HCT116 (cell line): ENCODE measurements at regions not wholly inside any gene's neighbourhood (a gene's known extent, or its start where the extent isn't known, plus 50 kb on each side); places are given as distances from the start of the nearest gene placed in this dataset.

Experiments
- ATAC-seq: fragments of 200-7000 bp; cut with Tn5 transposase; 2 replicates; pipeline ENCODE4 v1.9.1; 2020; ENCODE audit warnings: mild to moderate bottlenecking, moderate library complexity
- BruUV-seq: library from RNA; stranded (reverse); fragments of 400-500 nt; replicated peaks from 2 replicates; lab custom pipeline; 2021; lab: Mats Ljungman, UMichigan
- CTCF ChIA-PET: fragments of 300-600 bp; sonication (Branson Sonifier 250); formaldehyde crosslinking; loops from one replicate; lab custom pipeline; 2021; ENCODE audit warnings: antibody characterized with exemption; lab: Charles Lee
- POLR2A ChIA-PET: fragments of 300-600, 350-600 bp; sonication (Branson Sonifier 250); formaldehyde crosslinking; loops from one replicate; lab custom pipeline; 2021; ENCODE audit warnings: antibody characterized with exemption; lab: Charles Lee
- RAD21 ChIA-PET, 2 experiments: fragments of 300-600 bp; sonication (Branson Sonifier 250); formaldehyde crosslinking; loops; one replicate each; lab custom pipeline; 2023; ENCODE audit warnings: low total read pairs in 2 of 2; ENCODE audit not compliant: uncharacterized antibody in 2 of 2, unreplicated experiment in 2 of 2, low non-redundant PET in 1 of 2; lab: Charles Lee
- DNase-seq: peaks from one replicate; pipeline ENCODE4 v3.0.0-alpha.2; 2010; ENCODE audit warnings: low read depth, low spot score
- H2AFZ ChIP-seq: fragments of 200-600 bp; shearing (Covaris generic), sonication (generic); 2 replicates; pipeline ENCODE4 v1.6.1; 2017; ENCODE audit warnings: low read depth, mixed run types, mixed read lengths, antibody characterized with exemption, low read length; ENCODE audit not compliant: poor library complexity, severe bottlenecking
- H3K27ac ChIP-seq: 2 replicates; pipeline ENCODE4 v1.5.1; 2012; ENCODE audit warnings: low read depth, low read length
- H3K27me3 ChIP-seq: fragments of 200-600 bp; sonication (generic); 2 replicates; pipeline ENCODE4 v1.6.1; 2016; ENCODE audit warnings: mixed run types, low read length, mixed read lengths; ENCODE audit not compliant: insufficient read depth
- H3K36me3 ChIP-seq, 2 experiments: fragments of 200-500 bp in 1 of 2; fragments of 200-600 bp in 1 of 2; sonication (Bioruptor generic) in 1 of 2; sonication (generic) in 1 of 2; 2 replicates each; pipeline versions ENCODE4 v1.5.1 to v1.6.1; 2014 to 2016; ENCODE audit warnings: low read length in 2 of 2, inconsistent platforms in 1 of 2, mixed read lengths in 1 of 2, mixed run types in 1 of 2; ENCODE audit not compliant: insufficient read depth in 2 of 2, control insufficient read depth in 1 of 2
- H3K4me1 ChIP-seq, 2 experiments: fragments of 200-600 bp in 1 of 2; sonication (generic) in 1 of 2; 2 replicates each; pipeline versions ENCODE4 v1.5.1 to v1.6.1; 2012 to 2017; ENCODE audit warnings: low read length in 2 of 2, inconsistent platforms in 1 of 2, mild to moderate bottlenecking in 1 of 2, mixed read lengths in 1 of 2, mixed run types in 1 of 2, moderate library complexity in 1 of 2; ENCODE audit not compliant: insufficient read depth in 2 of 2, control insufficient read depth in 1 of 2
- H3K4me2 ChIP-seq: fragments of 200-600 bp; sonication (generic); 2 replicates; pipeline ENCODE4 v1.6.1; 2017; ENCODE audit warnings: mixed run types, low read length, mixed read lengths
- H3K4me3 ChIP-seq, 2 experiments: fragments of 200-600 bp in 1 of 2; sonication (generic) in 1 of 2; replicated peaks in 1 of 2; 2 replicates each; pipeline ENCODE4 v1.5.1; 2011 to 2016; ENCODE audit warnings: low read length in 2 of 2, control low read depth in 1 of 2, low read depth in 1 of 2, mild to moderate bottlenecking in 1 of 2, mixed read lengths in 1 of 2, mixed run types in 1 of 2
- H3K79me2 ChIP-seq: fragments of 200-600 bp; sonication (generic); 2 replicates; pipeline ENCODE4 v1.6.1; 2017; ENCODE audit warnings: mild to moderate bottlenecking, mixed run types, low read length, moderate library complexity, mixed read lengths; ENCODE audit not compliant: insufficient read depth
- H3K9ac ChIP-seq: fragments of 200-600 bp; sonication (generic); 2 replicates; pipeline ENCODE4 v1.6.1; 2016; ENCODE audit warnings: low read length, mixed read lengths
- H3K9me2 ChIP-seq: fragments of 200-600 bp; sonication (generic), shearing (Covaris generic); 2 replicates; pipeline ENCODE4 v1.6.1; 2017; ENCODE audit warnings: mixed run types, mild to moderate bottlenecking, moderate library complexity; ENCODE audit not compliant: insufficient read depth
- H3K9me3 ChIP-seq, 2 experiments: fragments of 200-500 bp in 1 of 2; fragments of 200-600 bp in 1 of 2; sonication (Bioruptor generic) in 1 of 2; sonication (generic) in 1 of 2; 2 replicates each; pipeline ENCODE4 v1.6.1; 2014 to 2017; ENCODE audit warnings: low read length in 2 of 2, mixed read lengths in 2 of 2, inconsistent platforms in 1 of 2, low read depth in 1 of 2, mild to moderate bottlenecking in 1 of 2, mixed run types in 1 of 2, moderate library complexity in 1 of 2; ENCODE audit not compliant: control insufficient read depth in 1 of 2, insufficient read depth in 1 of 2
- H4K20me1 ChIP-seq: fragments of 200-600 bp; sonication (generic), shearing (Covaris generic); 2 replicates; pipeline ENCODE4 v1.6.1; 2017; ENCODE audit warnings: mixed run types, mild to moderate bottlenecking, moderate library complexity; ENCODE audit not compliant: insufficient read depth
- ATF3 ChIP-seq: IDR thresholded peaks from 2 replicates; pipeline ENCODE4 v1.6.1; 2012
- CBX3 ChIP-seq: IDR thresholded peaks from 2 replicates; pipeline ENCODE4 v1.6.1; 2012; ENCODE audit warnings: low read depth
- CEBPB ChIP-seq: IDR thresholded peaks from 2 replicates; pipeline ENCODE4 v1.6.1; 2012; ENCODE audit warnings: low read depth
- EGR1 ChIP-seq: IDR thresholded peaks from 2 replicates; pipeline ENCODE4 v1.6.1; 2012; ENCODE audit warnings: low read depth
- ELF1 ChIP-seq: IDR thresholded peaks from 2 replicates; pipeline ENCODE4 v1.6.1; 2012; ENCODE audit warnings: low read depth, borderline replicate concordance
- EZH2 ChIP-seq: fragments of 200-600 bp; sonication (generic); IDR thresholded peaks from 2 replicates; pipeline ENCODE4 v1.6.1; 2017; ENCODE audit warnings: antibody characterized with exemption, mixed run types
- FOSL1 ChIP-seq: IDR thresholded peaks from 2 replicates; pipeline ENCODE4 v1.6.1; 2012; ENCODE audit warnings: low read depth
- JUND ChIP-seq: IDR thresholded peaks from 2 replicates; pipeline ENCODE4 v1.6.1; 2012
- POLR2A ChIP-seq: IDR thresholded peaks from 2 replicates; pipeline ENCODE4 v1.7.0; 2011; ENCODE audit warnings: borderline replicate concordance; ENCODE audit not compliant: insufficient read depth, insufficient read length; ENCODE audit errors: extremely low read depth
- POLR2AphosphoS5 ChIP-seq: IDR thresholded peaks from 2 replicates; pipeline ENCODE4 v1.6.1; 2011; ENCODE audit warnings: mild to moderate bottlenecking, low read depth, low read length, moderate library complexity
- TCF7L2 ChIP-seq: IDR thresholded peaks from 2 replicates; pipeline ENCODE4 v1.7.0; 2011; ENCODE audit warnings: borderline replicate concordance, inconsistent platforms; ENCODE audit not compliant: insufficient read depth, insufficient read length; ENCODE audit errors: extremely low read depth
- YY1 ChIP-seq: IDR thresholded peaks from 2 replicates; pipeline ENCODE4 v1.6.1; 2011; ENCODE audit warnings: low read length, low read depth, moderate library complexity, mild to moderate bottlenecking; ENCODE audit not compliant: insufficient replicate concordance; ENCODE audit errors: extremely low read depth
- intact Hi-C: fragments of 100-400 bp; cut with micrococcal nuclease; formaldehyde crosslinking; loops from 2 replicates; pipeline ENCODE4 v1.10.0; 2022
- TF ChIP-seq, protein P1 (sequence below): IDR thresholded peaks from 2 replicates; pipeline ENCODE4 v1.6.1; 2012
- TF ChIP-seq, protein P2 (sequence below): IDR thresholded peaks from 2 replicates; pipeline ENCODE4 v1.6.1; 2012; ENCODE audit warnings: low read depth
- TF ChIP-seq, protein P3 (sequence below), 3 experiments: fragments of 200-600 bp in 1 of 3; sonication (generic) in 1 of 3; IDR thresholded peaks in 2 of 3; conservative IDR thresholded peaks in 1 of 3; 2 replicates each; pipeline ENCODE4 v1.5.1; 2012 to 2017; ENCODE audit warnings: low read depth in 2 of 3, low read length in 2 of 3, antibody characterized with exemption in 1 of 3, borderline replicate concordance in 1 of 3, control low read depth in 1 of 3, mild to moderate bottlenecking in 1 of 3, mixed read lengths in 1 of 3, mixed run types in 1 of 3, moderate library complexity in 1 of 3; ENCODE audit not compliant: insufficient read depth in 1 of 3

GRCh38 chr6:100165442-100165841, 171.4 kb upstream of the MCHR2 start:
- BruUV-seq, result no TSS peak
- Histone ChIP-seq H4K20me1 (no peaks in the 10 kb centered on the region), H3K4me3 (no peak overlapping the region), H2AFZ (no peak overlapping the region), H3K4me2 (no peak overlapping the region), H3K9me2 (no peaks in the 10 kb centered on the region), H3K9me3 (no peaks in the 10 kb centered on the region), H3K27ac (no peak overlapping the region), H3K9ac (no peak overlapping the region), H3K79me2 (no peaks in the 10 kb centered on the region), H3K27me3 (no peaks in the 10 kb centered on the region), H3K4me1 (no peaks in the 10 kb centered on the region), H3K36me3 (no peaks in the 10 kb centered on the region)
- TF ChIP-seq, protein P1, sequence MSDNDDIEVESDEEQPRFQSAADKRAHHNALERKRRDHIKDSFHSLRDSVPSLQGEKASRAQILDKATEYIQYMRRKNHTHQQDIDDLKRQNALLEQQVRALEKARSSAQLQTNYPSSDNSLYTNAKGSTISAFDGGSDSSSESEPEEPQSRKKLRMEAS, result no peak
- TF ChIP-seq CEBPB (no peak), EGR1 (no peak), POLR2AphosphoS5 (no peak), FOSL1 (no peak), TCF7L2 (no peak), POLR2A (no peak), JUND (no peak), ELF1 (no peak), CBX3 (no peak), YY1 (no peak), EZH2 (no peak), ATF3 (no peak)
- TF ChIP-seq, protein P2, sequence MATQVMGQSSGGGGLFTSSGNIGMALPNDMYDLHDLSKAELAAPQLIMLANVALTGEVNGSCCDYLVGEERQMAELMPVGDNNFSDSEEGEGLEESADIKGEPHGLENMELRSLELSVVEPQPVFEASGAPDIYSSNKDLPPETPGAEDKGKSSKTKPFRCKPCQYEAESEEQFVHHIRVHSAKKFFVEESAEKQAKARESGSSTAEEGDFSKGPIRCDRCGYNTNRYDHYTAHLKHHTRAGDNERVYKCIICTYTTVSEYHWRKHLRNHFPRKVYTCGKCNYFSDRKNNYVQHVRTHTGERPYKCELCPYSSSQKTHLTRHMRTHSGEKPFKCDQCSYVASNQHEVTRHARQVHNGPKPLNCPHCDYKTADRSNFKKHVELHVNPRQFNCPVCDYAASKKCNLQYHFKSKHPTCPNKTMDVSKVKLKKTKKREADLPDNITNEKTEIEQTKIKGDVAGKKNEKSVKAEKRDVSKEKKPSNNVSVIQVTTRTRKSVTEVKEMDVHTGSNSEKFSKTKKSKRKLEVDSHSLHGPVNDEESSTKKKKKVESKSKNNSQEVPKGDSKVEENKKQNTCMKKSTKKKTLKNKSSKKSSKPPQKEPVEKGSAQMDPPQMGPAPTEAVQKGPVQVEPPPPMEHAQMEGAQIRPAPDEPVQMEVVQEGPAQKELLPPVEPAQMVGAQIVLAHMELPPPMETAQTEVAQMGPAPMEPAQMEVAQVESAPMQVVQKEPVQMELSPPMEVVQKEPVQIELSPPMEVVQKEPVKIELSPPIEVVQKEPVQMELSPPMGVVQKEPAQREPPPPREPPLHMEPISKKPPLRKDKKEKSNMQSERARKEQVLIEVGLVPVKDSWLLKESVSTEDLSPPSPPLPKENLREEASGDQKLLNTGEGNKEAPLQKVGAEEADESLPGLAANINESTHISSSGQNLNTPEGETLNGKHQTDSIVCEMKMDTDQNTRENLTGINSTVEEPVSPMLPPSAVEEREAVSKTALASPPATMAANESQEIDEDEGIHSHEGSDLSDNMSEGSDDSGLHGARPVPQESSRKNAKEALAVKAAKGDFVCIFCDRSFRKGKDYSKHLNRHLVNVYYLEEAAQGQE, result no peak
- TF ChIP-seq, protein P3, sequence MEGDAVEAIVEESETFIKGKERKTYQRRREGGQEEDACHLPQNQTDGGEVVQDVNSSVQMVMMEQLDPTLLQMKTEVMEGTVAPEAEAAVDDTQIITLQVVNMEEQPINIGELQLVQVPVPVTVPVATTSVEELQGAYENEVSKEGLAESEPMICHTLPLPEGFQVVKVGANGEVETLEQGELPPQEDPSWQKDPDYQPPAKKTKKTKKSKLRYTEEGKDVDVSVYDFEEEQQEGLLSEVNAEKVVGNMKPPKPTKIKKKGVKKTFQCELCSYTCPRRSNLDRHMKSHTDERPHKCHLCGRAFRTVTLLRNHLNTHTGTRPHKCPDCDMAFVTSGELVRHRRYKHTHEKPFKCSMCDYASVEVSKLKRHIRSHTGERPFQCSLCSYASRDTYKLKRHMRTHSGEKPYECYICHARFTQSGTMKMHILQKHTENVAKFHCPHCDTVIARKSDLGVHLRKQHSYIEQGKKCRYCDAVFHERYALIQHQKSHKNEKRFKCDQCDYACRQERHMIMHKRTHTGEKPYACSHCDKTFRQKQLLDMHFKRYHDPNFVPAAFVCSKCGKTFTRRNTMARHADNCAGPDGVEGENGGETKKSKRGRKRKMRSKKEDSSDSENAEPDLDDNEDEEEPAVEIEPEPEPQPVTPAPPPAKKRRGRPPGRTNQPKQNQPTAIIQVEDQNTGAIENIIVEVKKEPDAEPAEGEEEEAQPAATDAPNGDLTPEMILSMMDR (IDR thresholded peaks at IDR 0.05 in 2 of 3, conservative IDR thresholded peaks at IDR 0.05 in 1 of 3; ENCODE audit: borderline replicate concordance in 1 of 3, insufficient read depth in 1 of 3, low read depth in 2 of 3, low read length in 2 of 3), result no peak
- ATAC-seq (no peak), DNase-seq (no peak)
- ChIA-PET CTCF (no interaction called here), RAD21 (no interaction called here), POLR2A (no interaction called here)
- intact Hi-C loops, result no loop called here
